Fibroblast of lung (primary cell): ENCODE measurements at regions not wholly inside any gene's neighbourhood (a gene's known extent, or its start where the extent isn't known, plus 50 kb on each side); places are given as distances from the start of the nearest gene placed in this dataset.

Experiments
- DNase-seq, 2 donors: peaks; one replicate each; pipeline versions ENCODE4 v3.0.0 to v3.0.0-alpha.2; 2010; ENCODE audit warnings: low read depth in 2 of 2
- H2AFZ ChIP-seq: 2 replicates; pipeline ENCODE4 v1.5.1; 2012; ENCODE audit warnings: low read length, control low read depth, inconsistent platforms
- H3K27ac ChIP-seq: 2 replicates; pipeline ENCODE4 v1.5.1; 2011; ENCODE audit warnings: low read length, control low read depth; ENCODE audit not compliant: insufficient read depth
- H3K27me3 ChIP-seq: 2 replicates; pipeline ENCODE4 v1.5.1; 2011; ENCODE audit warnings: mild to moderate bottlenecking, low read length; ENCODE audit not compliant: control insufficient read depth, insufficient read depth
- H3K36me3 ChIP-seq: 2 replicates; pipeline ENCODE4 v1.5.1; 2011; ENCODE audit warnings: low read length; ENCODE audit not compliant: control insufficient read depth, insufficient read depth
- H3K4me1 ChIP-seq: 2 replicates; pipeline ENCODE4 v1.5.1; 2011; ENCODE audit warnings: low read length; ENCODE audit not compliant: control insufficient read depth, insufficient read depth; ENCODE audit errors: extremely low read depth
- H3K4me2 ChIP-seq: 2 replicates; pipeline ENCODE4 v1.5.1; 2011; ENCODE audit warnings: low read length, control low read depth; ENCODE audit not compliant: insufficient read depth; ENCODE audit errors: extremely low read depth
- H3K4me3 ChIP-seq, 4 experiments: fragments of 200-600 bp in 1 of 4; sonication (generic) in 1 of 4; replicated peaks in 1 of 4; 2 replicates each; pipeline ENCODE4 v1.5.1; 2011 to 2016; ENCODE audit warnings: low read length in 4 of 4, low read depth in 3 of 4, mild to moderate bottlenecking in 3 of 4, control low read depth in 2 of 4, inconsistent platforms in 1 of 4, mixed read lengths in 1 of 4; ENCODE audit not compliant: insufficient read depth in 1 of 4; ENCODE audit errors: control extremely low read depth in 1 of 4
- H3K79me2 ChIP-seq: 2 replicates; pipeline ENCODE4 v1.5.1; 2012; ENCODE audit warnings: mild to moderate bottlenecking, low read length, inconsistent platforms; ENCODE audit not compliant: control insufficient read depth, insufficient read depth
- H3K9ac ChIP-seq: 2 replicates; pipeline ENCODE4 v1.5.1; 2011; ENCODE audit warnings: mild to moderate bottlenecking, low read length, control low read depth; ENCODE audit not compliant: insufficient read depth
- H3K9me3 ChIP-seq: 2 replicates; pipeline ENCODE4 v1.5.1; 2012; ENCODE audit warnings: low read depth, low read length; ENCODE audit not compliant: control insufficient read depth, insufficient read depth
- H4K20me1 ChIP-seq: 2 replicates; pipeline ENCODE4 v1.5.1; 2011; ENCODE audit warnings: low read length; ENCODE audit not compliant: control insufficient read depth, insufficient read depth; ENCODE audit errors: extremely low read depth
- CTCF ChIP-seq, 2 donors: IDR thresholded peaks in 1 of 2; conservative IDR thresholded peaks in 1 of 2; 1 replicate in 1 of 2; 2 replicates in 1 of 2; pipeline ENCODE4 v1.5.1; 2011 to 2012; ENCODE audit warnings: low read length in 2 of 2, control low read depth in 1 of 2, inconsistent platforms in 1 of 2, low read depth in 1 of 2, mild to moderate bottlenecking in 1 of 2
- EZH2 ChIP-seq: IDR thresholded peaks from 2 replicates; pipeline ENCODE4 v1.5.1; 2012; ENCODE audit warnings: low read length, control low read depth, mild to moderate bottlenecking; ENCODE audit errors: missing control alignments

DNA sequence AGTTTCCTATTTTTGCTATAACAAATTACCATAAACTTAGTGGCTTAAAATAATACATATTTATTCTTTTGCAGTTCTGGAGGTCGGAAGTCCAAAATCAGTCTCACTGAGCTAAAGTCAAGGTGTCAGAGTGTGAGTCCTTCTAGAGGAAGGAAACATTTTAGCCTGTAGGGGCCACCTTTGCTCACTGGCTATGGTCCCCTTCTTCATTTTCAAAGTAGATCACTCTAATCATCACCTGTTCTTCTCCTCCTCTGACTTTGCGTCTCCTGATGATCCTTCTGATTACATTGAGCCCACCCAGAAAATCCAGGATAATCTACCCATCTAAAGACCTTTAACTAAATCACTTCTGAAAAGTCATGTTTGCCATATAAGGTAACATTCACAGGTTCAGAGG, 534.4 kb upstream of the SALL1 start:
- DNase-seq, result no peak
- TF ChIP-seq CTCF (conservative IDR thresholded peaks at IDR 0.05 in 1 of 2, IDR thresholded peaks at IDR 0.05 in 1 of 2; ENCODE audit: low read depth in 1 of 2, low read length in 2 of 2) (no peak), EZH2 (no peak)
- Histone ChIP-seq H4K20me1 (no peaks in the 10 kb centered on the region), H3K27ac (no peak overlapping the region), H3K9me3 (no peaks in the 10 kb centered on the region), H3K79me2 (no peaks in the 10 kb centered on the region), H3K4me3 (no peak overlapping the region), H3K4me2 (no peak overlapping the region), H2AFZ (no peak overlapping the region), H3K36me3 (no peaks in the 10 kb centered on the region), H3K4me1 (no peaks in the 10 kb centered on the region), H3K9ac (no peak overlapping the region), H3K27me3 (no peaks in the 10 kb centered on the region)

GRCh38 chr16:51683882-51684281, 532.8 kb upstream of the SALL1 start:
- H3K4me3 ChIP-seq, result no peak overlapping the region
- no peak overlapping the region for H3K9ac ChIP-seq
- H3K9me3 ChIP-seq, result no peaks in the 10 kb centered on the region
- H3K27me3 ChIP-seq, result no peaks in the 10 kb centered on the region
- H3K27ac ChIP-seq, result no peak overlapping the region
- no peaks in the 10 kb centered on the region for H3K36me3 ChIP-seq
- H2AFZ ChIP-seq, result no peak overlapping the region
- H3K4me1 ChIP-seq, result no peaks in the 10 kb centered on the region
- no peaks in the 10 kb centered on the region for H4K20me1 ChIP-seq
- no peak overlapping the region for H3K4me2 ChIP-seq
- no peak for DNase-seq
- TF ChIP-seq EZH2, result no peak
- no peak for TF ChIP-seq CTCF (conservative IDR thresholded peaks at IDR 0.05 in 1 of 2, IDR thresholded peaks at IDR 0.05 in 1 of 2; ENCODE audit: low read depth in 1 of 2, low read length in 2 of 2)
- H3K79me2 ChIP-seq, result no peaks in the 10 kb centered on the region

DNA sequence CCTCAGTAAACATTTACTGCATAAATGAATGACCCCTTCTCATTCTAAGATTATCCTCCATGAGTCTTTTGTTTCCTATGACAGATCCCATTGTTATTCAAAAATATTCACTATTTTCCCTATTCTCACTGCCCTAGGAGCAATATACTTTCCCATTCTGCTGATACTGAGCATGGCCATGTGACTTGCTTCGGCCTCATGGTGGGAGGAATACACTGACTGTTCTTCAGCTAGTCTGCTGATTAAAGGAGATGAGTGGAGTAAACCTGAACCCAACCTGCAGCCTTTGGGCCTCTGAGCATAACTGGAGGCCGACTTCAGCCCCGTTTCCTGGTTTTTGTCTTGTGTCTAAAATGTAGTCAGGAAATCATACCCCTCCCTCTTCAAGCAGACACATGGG, 531.8 kb upstream of the SALL1 start:
- H3K36me3 ChIP-seq, result no peaks in the 10 kb centered on the region
- no peak overlapping the region for H3K4me3 ChIP-seq
- H3K27ac ChIP-seq, result no peak overlapping the region
- no peak overlapping the region for H2AFZ ChIP-seq
- H3K4me2 ChIP-seq, result no peak overlapping the region
- DNase-seq, result no peak
- no peaks in the 10 kb centered on the region for H3K79me2 ChIP-seq
- no peaks in the 10 kb centered on the region for H4K20me1 ChIP-seq
- no peaks in the 10 kb centered on the region for H3K9me3 ChIP-seq
- H3K27me3 ChIP-seq, result no peaks in the 10 kb centered on the region
- H3K9ac ChIP-seq, result no peak overlapping the region
- no peaks in the 10 kb centered on the region for H3K4me1 ChIP-seq
- TF ChIP-seq EZH2 (no peak), CTCF (conservative IDR thresholded peaks at IDR 0.05 in 1 of 2, IDR thresholded peaks at IDR 0.05 in 1 of 2; ENCODE audit: low read depth in 1 of 2, low read length in 2 of 2) (no peak)
